Endodermal cell (in vitro differentiated cells): ENCODE measurements at regions not wholly inside any gene's neighbourhood (a gene's known extent, or its start where the extent isn't known, plus 50 kb on each side); places are given as distances from the start of the nearest gene placed in this dataset.

ENCODE experiments used
- DNase-seq: peaks from one replicate; pipeline ENCODE4 v3.0.0-alpha.2; 2017
- H3K27ac ChIP-seq: 2 replicates; pipeline ENCODE4 v1.5.1; 2013; ENCODE audit warnings: mild to moderate bottlenecking, low read depth, low read length, moderate library complexity
- H3K27me3 ChIP-seq: 2 replicates; pipeline ENCODE4 v1.6.1; 2013; ENCODE audit warnings: mild to moderate bottlenecking, low read length, moderate library complexity; ENCODE audit not compliant: insufficient read depth, control insufficient read depth, poor library complexity, severe bottlenecking
- H3K36me3 ChIP-seq: 2 replicates; pipeline ENCODE4 v1.7.0; 2013; ENCODE audit warnings: mild to moderate bottlenecking, low read length, moderate library complexity; ENCODE audit not compliant: control insufficient read depth, insufficient read depth
- H3K4me1 ChIP-seq: one replicate; pipeline ENCODE4 v1.7.0; 2013; ENCODE audit warnings: low read length; ENCODE audit not compliant: control insufficient read depth, insufficient read depth
- H3K4me3 ChIP-seq: 2 replicates; pipeline ENCODE4 v1.5.1; 2013; ENCODE audit warnings: mild to moderate bottlenecking, low read length, moderate library complexity
- H3K9ac ChIP-seq: 2 replicates; pipeline ENCODE4 v1.6.1; 2013; ENCODE audit warnings: mild to moderate bottlenecking, low read length, moderate library complexity; ENCODE audit not compliant: poor library complexity, severe bottlenecking; ENCODE audit errors: extremely low read depth
- H3K9me3 ChIP-seq: 2 replicates; pipeline ENCODE4 v1.6.1; 2013; ENCODE audit warnings: mild to moderate bottlenecking, low read length, moderate library complexity; ENCODE audit not compliant: control insufficient read depth
- H3K27ac Mint-ChIP-seq: 2 replicates; pipeline ENCODE4 v1.8.0; 2020; ENCODE audit warnings: mixed read lengths
- H3K27me3 Mint-ChIP-seq: 2 replicates; pipeline ENCODE4 v1.8.0; 2021; ENCODE audit warnings: mild to moderate bottlenecking, mixed read lengths; ENCODE audit not compliant: insufficient read depth
- H3K36me3 Mint-ChIP-seq: 2 replicates; pipeline ENCODE4 v1.8.0; 2020; ENCODE audit warnings: low read depth, mixed read lengths
- H3K4me1 Mint-ChIP-seq: 2 replicates; pipeline ENCODE4 v1.8.0; 2020; ENCODE audit warnings: mixed read lengths
- H3K4me3 Mint-ChIP-seq: 2 replicates; pipeline ENCODE4 v1.8.0; 2020; ENCODE audit warnings: mild to moderate bottlenecking, moderate library complexity, mixed read lengths
- H3K9me3 Mint-ChIP-seq: 2 replicates; pipeline ENCODE4 v1.8.0; 2020; ENCODE audit warnings: mild to moderate bottlenecking, mixed read lengths
- CTCF ChIP-seq: fragments of 200-600 bp; sonication (generic); conservative IDR thresholded peaks from 2 replicates; pipeline ENCODE4 v1.5.0; 2021; ENCODE audit warnings: antibody characterized with exemption, mild to moderate bottlenecking
- whole genome bisulfite sequencing, 2 experiments: methylation state at CpG; one replicate each; pipeline versions ENCODE4 v1.1.5 to v1.1.7; 2013; ENCODE audit warnings: missing lambda C conversion rate in 2 of 2, mixed read lengths in 1 of 2; ENCODE audit not compliant: insufficient coverage in 1 of 2, insufficient read length in 1 of 2; 5-methylcytosine and 5-hydroxymethylcytosine counted together

GRCh38 chr1:68322096-68322495 lies 89.8 kb upstream of the WLS start:
- peaks cover 68% of the 10 kb centered on the region for H3K27me3 Mint-ChIP-seq
- peaks cover 13% of the 10 kb centered on the region for H3K4me1 Mint-ChIP-seq

GRCh38 chr1:68321084-68321685 lies 88.9 kb upstream of the WLS start:
- H3K4me3 Mint-ChIP-seq, result no peak overlapping the region

More at GRCh38 chr1:68322096-68322495, 89.8 kb upstream of the WLS start:
- TF ChIP-seq CTCF, result no peak
- Histone ChIP-seq H3K27me3 (peaks cover 25% of the 10 kb centered on the region), H3K9ac (no peak overlapping the region), H3K36me3 (no peaks in the 10 kb centered on the region), H3K27ac (no peak overlapping the region), H3K9me3 (no peaks in the 10 kb centered on the region), H3K4me3 (no peak overlapping the region), H3K4me1 (peaks cover 8% of the 10 kb centered on the region)
- DNase-seq, result no peak
- Mint-ChIP-seq H3K27ac (no peak overlapping the region), H3K9me3 (no peaks in the 10 kb centered on the region), H3K36me3 (no peaks in the 10 kb centered on the region), H3K4me3 (no peak overlapping the region)
- WGBS, 2 experiments, result 98% methylated on average over 4 of the region's 4 CpGs; no CpG with 5 or more reads in 1 of the 2 experiments

GRCh38 chr1:68320349-68320748 lies 88.0 kb upstream of the WLS start:
- H3K4me3 Mint-ChIP-seq, result no peak overlapping the region
- no peak overlapping the region for H3K27ac Mint-ChIP-seq
- WGBS, 2 experiments, result 72 to 80% methylated on average over 1 to 4 of the region's 4 CpGs
- no peaks in the 10 kb centered on the region for H3K36me3 ChIP-seq
- peaks cover 13% of the 10 kb centered on the region for H3K4me1 Mint-ChIP-seq
- H3K9ac ChIP-seq, result no peak overlapping the region
- peaks cover 53% of the 10 kb centered on the region for H3K27me3 Mint-ChIP-seq
- TF ChIP-seq CTCF, result no peak
- H3K4me3 ChIP-seq, result no peak overlapping the region
- no peaks in the 10 kb centered on the region for H3K9me3 Mint-ChIP-seq
- DNase-seq, result peak; percentile 58
- H3K4me1 ChIP-seq, result peaks cover 8% of the 10 kb centered on the region
- peak overlapping the region; percentile 13 for H3K27ac ChIP-seq
- H3K36me3 Mint-ChIP-seq, result no peaks in the 10 kb centered on the region
- no peaks in the 10 kb centered on the region for H3K9me3 ChIP-seq
- peaks cover 17% of the 10 kb centered on the region for H3K27me3 ChIP-seq

More at GRCh38 chr1:68321084-68321685, 88.9 kb upstream of the WLS start:
- Mint-ChIP-seq H3K36me3 (no peaks in the 10 kb centered on the region), H3K27me3 (peaks cover 61% of the 10 kb centered on the region), H3K27ac (no peak overlapping the region), H3K4me1 (peaks cover 13% of the 10 kb centered on the region), H3K9me3 (no peaks in the 10 kb centered on the region)
- H3K9ac ChIP-seq, result no peak overlapping the region
- peaks cover 8% of the 10 kb centered on the region for H3K4me1 ChIP-seq
- H3K4me3 ChIP-seq, result no peak overlapping the region
- peak; percentile 96 for TF ChIP-seq CTCF
- H3K36me3 ChIP-seq, result no peaks in the 10 kb centered on the region
- peak; percentile 92 for DNase-seq
- no peak overlapping the region for H3K27ac ChIP-seq
- WGBS, 2 experiments, result 25% methylated on average over 6 of the region's 6 CpGs; no CpG with 5 or more reads in 1 of the 2 experiments
- no peaks in the 10 kb centered on the region for H3K9me3 ChIP-seq
- peaks cover 17% of the 10 kb centered on the region for H3K27me3 ChIP-seq
